ENCODE measurements at regions not wholly inside any gene's neighbourhood (a gene's known extent, or its start where the extent isn't known, plus 50 kb on each side); places are given as distances from the start of the nearest gene placed in this dataset.

DNA sequence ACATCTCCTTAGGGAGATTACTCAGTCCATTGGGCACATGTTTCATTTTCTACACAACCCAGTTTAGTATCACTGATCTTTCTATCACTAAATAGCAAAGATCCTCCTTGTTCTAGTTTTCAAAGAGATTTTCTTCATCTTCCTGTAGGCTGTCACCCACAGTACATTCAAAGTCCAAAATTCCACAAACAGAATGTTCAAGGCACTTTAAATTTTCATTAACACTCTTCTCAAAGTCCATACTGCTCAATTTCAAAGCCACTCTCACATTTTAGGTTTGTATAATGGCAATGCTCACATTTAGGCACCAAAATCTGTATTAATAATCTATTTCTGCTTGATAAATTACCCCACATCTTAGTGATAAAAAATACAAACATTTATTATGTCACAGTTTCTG, 152.8 kb downstream of the FSIP2 start:
- DNase-seq (ENCODE audit: insufficient read length, low spot score) (no peak), FAIRE-seq (no peak)
- TF ChIP-seq POLR2A (IDR thresholded peaks at IDR 0.05; ENCODE audit: low read depth, low read length) = no peak

GRCh38 chr2:185891804-185892411, 153.3 kb downstream of the FSIP2 start:
- no peak for FAIRE-seq

GRCh38 chr2:185892484-185892883, 153.9 kb downstream of the FSIP2 start:
- DNase-seq (ENCODE audit: insufficient read length, low spot score) (no peak), FAIRE-seq (no peak)
- no peak for TF ChIP-seq POLR2A (IDR thresholded peaks at IDR 0.05; ENCODE audit: low read depth, low read length)

More at GRCh38 chr2:185891804-185892411, 153.3 kb downstream of the FSIP2 start:
- no peak for DNase-seq (ENCODE audit: insufficient read length, low spot score)
- TF ChIP-seq POLR2A (IDR thresholded peaks at IDR 0.05; ENCODE audit: low read depth, low read length) = no peak

DNA sequence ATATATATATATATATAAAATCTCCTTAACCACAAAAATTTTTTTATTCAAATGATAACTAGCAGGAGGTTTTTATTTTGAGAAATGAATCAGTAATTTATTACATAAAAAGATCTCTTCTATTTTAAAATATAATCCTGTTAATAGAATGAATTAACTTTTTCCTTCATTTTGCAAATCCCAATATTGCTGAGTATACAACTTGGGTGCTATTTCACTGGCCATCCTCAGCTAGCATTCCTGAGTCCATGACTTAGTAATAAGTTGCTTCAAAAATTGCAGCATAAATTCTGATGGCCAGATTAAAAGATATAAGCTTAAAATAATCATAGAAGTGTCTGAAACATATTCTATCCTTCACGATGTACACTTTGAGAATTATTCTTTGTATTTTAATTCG, 155.6 kb downstream of the FSIP2 start:
- TF ChIP-seq POLR2A (IDR thresholded peaks at IDR 0.05; ENCODE audit: low read depth, low read length) = no peak

DNA sequence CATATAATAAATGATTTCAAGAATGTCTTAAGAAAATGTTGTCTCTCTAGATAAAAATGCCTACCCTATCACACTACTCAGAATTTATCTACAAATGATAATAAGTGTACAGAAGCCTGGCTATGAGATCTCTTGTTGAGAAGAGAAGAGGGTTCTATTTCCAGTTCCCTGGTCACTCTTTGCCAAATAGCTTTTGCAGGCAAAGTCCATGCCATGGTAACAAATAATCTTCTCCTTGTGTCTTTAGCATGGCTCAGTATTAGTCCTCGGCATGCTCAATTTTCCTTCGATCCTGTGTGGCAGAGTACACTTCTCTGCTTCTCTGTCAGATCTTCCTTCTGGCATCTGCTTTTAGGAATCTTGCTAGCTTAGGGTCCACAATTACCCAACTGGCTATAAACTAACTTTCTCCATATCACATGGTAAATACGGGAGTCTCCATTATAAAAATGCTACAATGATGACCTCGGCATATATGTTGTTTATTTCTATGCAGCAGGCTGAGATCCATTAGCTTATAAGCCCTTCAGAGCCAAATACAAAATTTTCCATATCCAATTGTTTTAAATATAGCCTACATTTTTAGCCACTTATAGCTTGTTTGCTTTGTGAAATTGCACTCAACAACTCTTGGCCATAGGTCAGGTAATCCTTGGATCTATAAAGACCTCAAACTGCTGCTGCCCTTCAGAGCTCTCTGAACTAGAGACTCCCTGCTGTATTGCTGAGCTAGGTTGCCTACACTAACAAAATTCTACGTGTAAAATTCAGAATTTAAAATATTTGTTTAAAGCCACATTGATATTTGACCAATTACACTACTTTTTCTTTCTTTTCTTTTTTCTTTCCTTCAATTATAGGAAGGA, 157.5 kb downstream of the FSIP2 start:
- no peak for DNase-seq (ENCODE audit: insufficient read length, low spot score)
- FAIRE-seq = peak; percentile 45

More for the DNA sequence above, 155.6 kb downstream of the FSIP2 start:
- no peak for FAIRE-seq
- DNase-seq (ENCODE audit: insufficient read length, low spot score) = no peak

GRCh38 chr2:185899366-185899765, 160.8 kb downstream of the FSIP2 start:
- DNase-seq (ENCODE audit: insufficient read length, low spot score) (no peak), FAIRE-seq (no peak)
- TF ChIP-seq POLR2A (IDR thresholded peaks at IDR 0.05; ENCODE audit: low read depth, low read length) = no peak

More for the DNA sequence above, 157.5 kb downstream of the FSIP2 start:
- TF ChIP-seq POLR2A (IDR thresholded peaks at IDR 0.05; ENCODE audit: low read depth, low read length) = no peak

DNA sequence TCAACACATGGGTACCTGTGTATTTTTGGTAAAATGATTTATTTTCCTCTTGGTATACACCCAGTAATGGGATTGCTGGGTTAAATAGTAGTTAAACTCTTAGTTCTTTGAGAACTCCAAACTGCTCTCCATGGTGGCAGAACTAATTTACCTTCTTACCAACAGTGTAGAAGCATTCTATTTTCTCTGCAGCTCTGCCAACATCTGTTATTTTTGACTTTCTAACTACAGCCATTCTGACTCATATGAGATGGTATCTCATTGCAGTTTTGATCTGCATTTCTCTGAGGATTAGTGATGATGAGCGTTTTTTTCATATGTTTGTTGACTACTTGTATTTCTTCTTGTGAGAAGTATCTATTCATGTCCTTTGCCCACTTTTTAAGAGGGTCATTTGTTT, 180.6 kb downstream of the FSIP2 start:
- TF ChIP-seq POLR2A (IDR thresholded peaks at IDR 0.05; ENCODE audit: low read depth, low read length) = no peak
- FAIRE-seq = peak; percentile 86
- DNase-seq (ENCODE audit: insufficient read length, low spot score) = no peak

DNA sequence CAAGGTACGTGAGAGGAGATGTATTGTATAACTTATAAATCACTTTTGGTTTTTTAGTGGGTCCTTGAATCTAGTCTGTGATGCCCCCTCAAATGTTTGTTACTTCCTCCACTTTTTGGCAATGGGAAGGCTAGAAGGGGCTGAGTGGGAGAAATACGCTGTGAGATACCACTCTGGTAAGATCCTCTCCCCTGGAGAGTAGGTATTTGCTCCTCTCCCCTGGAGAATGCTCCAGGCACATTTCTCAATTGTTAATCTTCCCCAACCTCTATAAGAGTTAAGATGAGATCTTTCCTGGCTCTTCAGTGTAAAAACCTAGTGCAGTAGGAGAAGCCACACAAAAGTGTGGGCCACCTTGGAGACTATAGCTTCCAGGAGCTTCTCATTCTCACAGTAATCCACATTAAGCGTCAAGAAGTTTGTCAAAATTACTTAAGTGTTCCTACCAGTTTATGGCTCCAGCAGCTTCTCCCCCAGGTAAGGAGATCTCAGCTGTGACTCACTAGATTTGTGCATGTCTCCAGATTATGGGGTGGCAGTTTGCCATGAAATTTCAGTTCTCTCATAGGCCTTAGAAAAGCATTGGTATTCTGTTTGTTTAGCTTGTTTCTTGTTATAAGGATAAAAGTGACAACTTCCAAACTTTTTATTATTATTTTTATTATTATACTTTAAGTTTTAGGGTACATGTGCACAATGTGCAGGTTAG, 182.6 kb downstream of the FSIP2 start:
- TF ChIP-seq POLR2A (IDR thresholded peaks at IDR 0.05; ENCODE audit: low read depth, low read length) = no peak
- FAIRE-seq (no peak), DNase-seq (ENCODE audit: insufficient read length, low spot score) (no peak)

GRCh38 chr2:185934232-185934631, 195.6 kb downstream of the FSIP2 start:
- no peak for DNase-seq (ENCODE audit: insufficient read length, low spot score)
- TF ChIP-seq POLR2A (IDR thresholded peaks at IDR 0.05; ENCODE audit: low read depth, low read length) = no peak
- no peak for FAIRE-seq

DNA sequence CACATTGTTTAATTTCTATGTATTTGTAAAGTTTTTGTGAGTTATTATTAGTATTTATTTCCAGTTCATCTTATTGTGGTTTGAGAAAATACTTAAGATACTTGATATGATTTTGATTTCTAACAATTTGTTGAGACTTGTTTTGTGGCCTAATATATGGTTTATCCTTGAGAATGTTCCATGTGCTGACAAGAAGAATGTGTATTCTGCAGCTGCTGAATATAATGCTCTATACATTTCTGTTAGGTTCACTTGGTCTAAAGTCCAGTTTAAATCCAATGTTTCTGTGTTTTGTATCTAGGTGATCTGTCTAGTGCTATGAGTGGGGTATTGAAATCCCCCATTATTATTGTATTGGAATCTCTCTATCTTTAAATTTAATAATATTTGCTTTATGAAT, 201.3 kb downstream of the FSIP2 start:
- FAIRE-seq = no peak
- no peak for TF ChIP-seq POLR2A (IDR thresholded peaks at IDR 0.05; ENCODE audit: low read depth, low read length)
- DNase-seq (ENCODE audit: insufficient read length, low spot score) = no peak

DNA sequence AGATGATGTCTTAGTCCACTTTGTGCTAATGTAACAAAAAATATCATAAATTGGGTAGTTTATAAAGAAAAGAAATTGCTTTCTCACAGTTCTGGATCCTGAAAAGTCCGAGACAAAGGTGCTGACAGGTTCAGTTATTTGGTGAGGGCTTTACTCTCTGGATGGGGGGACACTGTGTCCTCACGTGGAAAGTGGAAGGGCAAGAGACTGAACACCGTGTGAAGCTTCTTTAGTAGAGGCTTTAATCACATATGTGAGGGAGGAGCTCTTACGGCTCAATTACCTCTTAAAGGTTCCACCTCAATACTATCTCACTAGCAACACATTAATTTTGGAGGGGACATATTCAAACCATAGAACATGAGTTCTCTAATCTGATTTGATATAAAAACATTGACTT, 204.3 kb downstream of the FSIP2 start:
- FAIRE-seq = no peak
- no peak for TF ChIP-seq POLR2A (IDR thresholded peaks at IDR 0.05; ENCODE audit: low read depth, low read length)
- no peak for DNase-seq (ENCODE audit: insufficient read length, low spot score)

DNA sequence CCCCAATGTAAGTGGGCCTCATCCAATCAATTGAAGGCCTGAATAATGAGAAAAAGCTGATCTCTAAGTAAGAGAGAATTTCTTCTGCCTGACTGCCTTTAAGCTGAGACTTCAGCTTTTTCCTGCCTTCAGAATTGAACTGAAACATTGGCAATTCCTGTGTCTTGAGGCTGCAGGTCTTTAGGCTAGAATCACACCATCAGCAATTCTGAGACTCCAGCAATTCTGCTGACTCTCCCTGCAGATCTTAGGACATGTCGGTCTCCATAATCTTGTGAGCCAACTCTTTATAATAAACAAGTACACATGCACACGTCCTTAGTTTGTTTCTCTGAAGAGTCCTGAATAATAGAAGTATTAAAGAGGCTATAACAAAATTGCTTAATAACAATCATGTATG, 209.1 kb downstream of the FSIP2 start:
- no peak for DNase-seq (ENCODE audit: insufficient read length, low spot score)
- FAIRE-seq = no peak
- no peak for TF ChIP-seq POLR2A (IDR thresholded peaks at IDR 0.05; ENCODE audit: low read depth, low read length)

DNA sequence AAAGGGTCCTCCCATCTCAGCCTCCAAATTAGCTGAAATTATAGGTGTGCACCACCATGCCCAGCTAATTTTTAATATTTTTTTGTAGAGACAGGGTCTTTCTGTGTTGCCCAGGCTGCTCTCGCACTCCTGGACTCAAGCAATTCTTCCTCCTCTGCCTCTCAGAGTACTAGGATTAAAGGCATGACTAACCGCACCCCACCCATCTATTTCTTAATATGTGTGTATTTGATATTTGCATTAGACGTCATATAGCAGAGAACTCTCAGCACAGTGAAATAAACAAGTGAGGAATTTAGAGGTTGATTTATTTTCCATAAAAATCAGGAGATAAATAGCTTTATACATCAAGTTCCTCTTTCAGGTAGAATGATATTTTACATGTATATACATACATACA, 213.5 kb downstream of the FSIP2 start:
- DNase-seq (ENCODE audit: insufficient read length, low spot score) (no peak), FAIRE-seq (no peak)
- TF ChIP-seq POLR2A (IDR thresholded peaks at IDR 0.05; ENCODE audit: low read depth, low read length) = no peak

GRCh38 chr2:185954389-185954788, 215.8 kb downstream of the FSIP2 start:
- TF ChIP-seq POLR2A (IDR thresholded peaks at IDR 0.05; ENCODE audit: low read depth, low read length) = no peak
- FAIRE-seq (no peak), DNase-seq (ENCODE audit: insufficient read length, low spot score) (no peak)
